ENCODE measurements at regions not wholly inside any gene's neighbourhood (a gene's known extent, or its start where the extent isn't known, plus 50 kb on each side); places are given as distances from the start of the nearest gene placed in this dataset.

DNA sequence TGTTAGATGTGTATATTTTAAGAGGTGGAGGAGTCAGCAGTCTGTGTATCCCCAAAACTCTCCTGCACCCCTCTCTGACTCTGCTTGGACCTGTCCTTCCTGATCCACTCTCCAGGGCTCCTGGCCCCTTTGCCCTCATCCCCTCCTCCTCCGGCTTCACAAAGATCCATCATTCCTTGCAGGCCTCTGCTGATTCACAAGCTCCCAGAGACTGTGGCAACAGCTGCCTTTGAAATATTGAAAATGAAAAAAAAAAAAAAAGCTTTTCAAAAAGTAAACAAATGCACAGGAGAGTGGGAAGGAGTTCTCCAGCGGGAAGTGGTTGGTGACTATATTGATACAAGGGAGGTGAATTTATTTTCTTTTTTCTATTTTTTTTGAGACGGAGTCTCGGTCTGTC lies 330.2 kb upstream of the SULF2 start:
- 91 to 92% (median 91%) methylated on average over 4 of the region's 4 CpGs for WGBS, 3 donors
- ATAC-seq, result no peak
- H3K27me3 ChIP-seq (ENCODE audit: insufficient read depth in 3 of 3, low read length in 2 of 3), result peaks cover 0 to 4% (median 0%) of the 10 kb centered on the region in 3 donors
- H3K27ac ChIP-seq, result no peak overlapping the region
- no peaks in the 10 kb centered on the region for H3K4me1 ChIP-seq
- no peak for DNase-seq
- intact Hi-C loops (cut with DNase I), result no loop called here
- no peak overlapping the region for H3K4me3 ChIP-seq
- H3K9me3 ChIP-seq, result no peaks in the 10 kb centered on the region
- H3K36me3 ChIP-seq (ENCODE audit: insufficient read depth in 1 of 2, low read depth in 1 of 2), result no peaks in the 10 kb centered on the region
- TF ChIP-seq, protein P1, sequence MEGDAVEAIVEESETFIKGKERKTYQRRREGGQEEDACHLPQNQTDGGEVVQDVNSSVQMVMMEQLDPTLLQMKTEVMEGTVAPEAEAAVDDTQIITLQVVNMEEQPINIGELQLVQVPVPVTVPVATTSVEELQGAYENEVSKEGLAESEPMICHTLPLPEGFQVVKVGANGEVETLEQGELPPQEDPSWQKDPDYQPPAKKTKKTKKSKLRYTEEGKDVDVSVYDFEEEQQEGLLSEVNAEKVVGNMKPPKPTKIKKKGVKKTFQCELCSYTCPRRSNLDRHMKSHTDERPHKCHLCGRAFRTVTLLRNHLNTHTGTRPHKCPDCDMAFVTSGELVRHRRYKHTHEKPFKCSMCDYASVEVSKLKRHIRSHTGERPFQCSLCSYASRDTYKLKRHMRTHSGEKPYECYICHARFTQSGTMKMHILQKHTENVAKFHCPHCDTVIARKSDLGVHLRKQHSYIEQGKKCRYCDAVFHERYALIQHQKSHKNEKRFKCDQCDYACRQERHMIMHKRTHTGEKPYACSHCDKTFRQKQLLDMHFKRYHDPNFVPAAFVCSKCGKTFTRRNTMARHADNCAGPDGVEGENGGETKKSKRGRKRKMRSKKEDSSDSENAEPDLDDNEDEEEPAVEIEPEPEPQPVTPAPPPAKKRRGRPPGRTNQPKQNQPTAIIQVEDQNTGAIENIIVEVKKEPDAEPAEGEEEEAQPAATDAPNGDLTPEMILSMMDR (IDR thresholded peaks at IDR 0.05), result no peak

DNA sequence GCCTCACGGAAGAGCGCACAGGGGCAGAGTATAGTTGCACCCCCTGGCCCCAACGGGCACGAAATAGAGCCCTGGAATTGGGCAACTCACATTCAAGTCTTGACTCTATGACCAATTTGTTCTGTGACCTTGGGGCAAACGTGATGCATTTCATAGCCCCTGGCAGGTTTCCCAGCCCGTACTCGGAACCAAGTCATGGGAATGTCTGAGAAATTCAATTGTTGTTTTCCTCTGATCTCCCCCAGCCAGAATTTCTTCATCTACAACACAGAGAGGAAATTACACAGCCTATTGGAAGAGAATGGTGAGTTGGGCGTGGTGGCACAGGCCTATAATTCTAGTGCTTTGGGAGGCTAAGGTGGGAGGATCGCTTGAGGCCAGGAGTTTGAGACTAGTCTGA lies 322.3 kb upstream of the SULF2 start:
- Histone ChIP-seq H3K36me3 (ENCODE audit: insufficient read depth in 1 of 2, low read depth in 1 of 2) (no peaks in the 10 kb centered on the region), H3K4me3 (no peak overlapping the region), H3K9me3 (no peaks in the 10 kb centered on the region), H3K27me3 (ENCODE audit: insufficient read depth in 3 of 3, low read length in 2 of 3) (peaks cover 0 to 4% (median 0%) of the 10 kb centered on the region in 3 donors), H3K27ac (no peak overlapping the region), H3K4me1 (no peaks in the 10 kb centered on the region)
- 54 to 62% (median 55%) methylated on average over 9 of the region's 9 CpGs for WGBS, 3 donors
- DNase-seq (no peak), ATAC-seq (no peak)
- intact Hi-C loops (cut with DNase I), result no loop called here
- TF ChIP-seq, protein P1 (IDR thresholded peaks at IDR 0.05), result no peak

DNA sequence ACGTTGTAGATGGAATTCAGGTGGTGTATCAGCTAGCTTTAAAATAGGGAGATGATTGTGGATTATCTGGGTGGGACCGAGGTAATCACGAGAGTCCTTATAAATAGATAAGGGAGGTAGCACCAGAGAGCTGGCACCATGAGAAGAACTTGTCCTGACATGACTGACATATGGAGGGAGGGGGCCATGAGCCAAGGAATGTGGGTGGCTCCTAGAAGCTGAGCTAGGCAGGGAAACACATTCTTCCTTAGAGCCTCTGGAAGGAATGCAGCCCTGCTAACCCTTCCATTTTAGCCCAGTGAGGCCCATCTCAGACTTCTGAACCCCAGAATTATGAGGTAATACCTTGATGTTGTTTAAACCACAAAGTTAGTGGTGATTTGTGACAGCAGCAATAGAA lies 321.1 kb upstream of the SULF2 start:
- no peak overlapping the region for H3K4me3 ChIP-seq
- DNase-seq, result no peak
- intact Hi-C loops (cut with DNase I), result no loop called here
- 86 to 94% (median 90%) methylated on average over 3 of the region's 3 CpGs for WGBS, 3 donors
- H3K36me3 ChIP-seq (ENCODE audit: insufficient read depth in 1 of 2, low read depth in 1 of 2), result no peaks in the 10 kb centered on the region
- no peaks in the 10 kb centered on the region for H3K9me3 ChIP-seq
- H3K27ac ChIP-seq, result no peak overlapping the region
- ATAC-seq, result no peak
- H3K27me3 ChIP-seq (ENCODE audit: insufficient read depth in 3 of 3, low read length in 2 of 3), result peaks cover 0 to 4% (median 0%) of the 10 kb centered on the region in 3 donors
- TF ChIP-seq, protein P1 (IDR thresholded peaks at IDR 0.05), result no peak
- no peaks in the 10 kb centered on the region for H3K4me1 ChIP-seq

DNA sequence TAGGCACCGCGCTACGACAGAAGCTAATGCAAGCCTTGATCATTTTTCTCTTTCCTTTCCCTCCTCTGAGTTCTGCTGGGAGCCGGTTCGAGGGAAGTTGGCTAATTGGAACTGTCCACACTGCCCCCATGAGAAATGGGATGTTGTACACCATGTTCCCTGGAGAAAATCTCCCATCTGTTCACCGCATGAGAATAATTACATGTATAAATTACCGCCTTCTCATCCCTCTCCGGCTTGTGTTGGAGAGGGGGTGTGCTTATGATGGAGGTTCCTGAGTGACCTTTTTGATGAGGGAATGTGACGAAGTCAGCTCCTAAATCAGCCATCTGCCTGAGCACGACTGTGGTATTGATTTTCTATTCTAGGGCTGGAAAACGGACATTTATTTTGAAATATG lies 320.2 kb upstream of the SULF2 start:
- 68 to 78% (median 72%) methylated on average over 11 of the region's 11 CpGs for WGBS, 3 donors
- intact Hi-C loops (cut with DNase I), result no loop called here
- no peaks in the 10 kb centered on the region for H3K4me1 ChIP-seq
- no peaks in the 10 kb centered on the region for H3K9me3 ChIP-seq
- no peak overlapping the region for H3K27ac ChIP-seq
- TF ChIP-seq, protein P1 (IDR thresholded peaks at IDR 0.05), result no peak
- H3K4me3 ChIP-seq, result no peak overlapping the region
- H3K27me3 ChIP-seq (ENCODE audit: insufficient read depth in 3 of 3, low read length in 2 of 3), result peaks cover 0 to under 1% (median 0%) of the 10 kb centered on the region in 3 donors
- ATAC-seq (no peak), DNase-seq (no peak)
- no peaks in the 10 kb centered on the region for H3K36me3 ChIP-seq (ENCODE audit: insufficient read depth in 1 of 2, low read depth in 1 of 2)

DNA sequence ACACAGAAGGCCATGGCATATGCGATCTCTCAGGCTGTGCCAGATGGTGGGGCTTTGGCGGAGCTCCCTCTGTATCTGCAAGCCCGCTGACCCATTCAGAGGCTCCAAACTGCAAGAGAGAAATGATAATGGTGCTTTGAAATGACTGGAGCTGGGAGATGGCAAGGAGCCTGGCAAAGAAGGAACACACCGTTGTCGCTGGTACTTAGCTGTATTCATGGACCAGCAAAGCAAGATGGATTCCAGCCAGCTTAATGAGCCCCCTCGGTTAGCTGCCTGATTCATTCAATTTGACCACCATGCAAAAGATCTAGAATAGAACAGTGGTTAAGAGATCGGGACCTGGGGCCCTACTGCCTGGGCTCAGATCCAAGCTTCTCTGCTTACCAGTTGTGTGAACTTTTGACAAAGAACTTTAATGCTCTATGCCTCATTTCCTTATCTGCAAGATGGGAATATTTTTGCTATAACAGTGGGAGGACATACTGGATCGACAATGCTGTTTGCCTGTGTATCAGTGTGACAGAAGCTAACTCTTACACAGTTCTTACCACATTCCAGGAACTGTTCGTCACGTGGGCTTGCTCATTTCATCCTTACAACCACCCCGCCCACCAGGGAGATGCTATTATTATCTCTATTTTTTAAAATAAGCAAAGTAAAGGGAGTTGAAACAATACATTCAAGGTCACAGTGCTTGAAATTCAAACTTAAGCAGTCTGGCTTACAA lies 317.8 kb upstream of the SULF2 start:
- no peaks in the 10 kb centered on the region for H3K4me1 ChIP-seq
- no peak overlapping the region for H3K27ac ChIP-seq
- TF ChIP-seq, protein P1 (IDR thresholded peaks at IDR 0.05), result no peak
- peaks cover 0 to 2% (median 0%) of the 10 kb centered on the region in 3 donors for H3K27me3 ChIP-seq (ENCODE audit: insufficient read depth in 3 of 3, low read length in 2 of 3)
- no peaks in the 10 kb centered on the region for H3K36me3 ChIP-seq (ENCODE audit: insufficient read depth in 1 of 2, low read depth in 1 of 2)
- WGBS, 3 donors, result 43 to 51% (median 49%) methylated on average over 11 of the region's 11 CpGs
- ATAC-seq (no peak), DNase-seq (no peak)
- H3K9me3 ChIP-seq, result no peaks in the 10 kb centered on the region
- no peak overlapping the region for H3K4me3 ChIP-seq
- intact Hi-C loops (cut with DNase I), result no loop called here
